Thyroid gland (tissue), 4 donors: ENCODE measurements at regions not wholly inside any gene's neighbourhood (a gene's known extent, or its start where the extent isn't known, plus 50 kb on each side); places are given as distances from the start of the nearest gene placed in this dataset.
"Not testable (repeated sequence)": the region's sequence is repeated elsewhere in the genome, so short reads cannot be mapped to it uniquely, and the experiment has no call there.

ENCODE experiments used
- DNase-seq, 2 donors: peaks; one replicate each; pipeline ENCODE4 v3.0.0-alpha.2; 2019
- H3K27ac ChIP-seq, 3 donors: fragments of 200-600 bp; sonication (generic); 1 replicate in 2 of 3; 2 replicates in 1 of 3; pipeline ENCODE4 v1.5.1; 2016 to 2019; ENCODE audit warnings: mild to moderate bottlenecking in 1 of 3, moderate library complexity in 1 of 3
- H3K27me3 ChIP-seq: fragments of 200-600 bp; sonication (generic); one replicate; pipeline ENCODE4 v1.5.1; 2019
- H3K36me3 ChIP-seq, 2 donors: fragments of 200-600 bp; sonication (generic); one replicate each; pipeline ENCODE4 v1.5.1; 2016 to 2019
- H3K4me1 ChIP-seq, 2 donors: fragments of 200-600 bp; sonication (generic); one replicate each; pipeline ENCODE4 v1.5.1; 2017 to 2019
- H3K4me3 ChIP-seq, 3 donors: fragments of 200-600 bp; sonication (generic); replicated peaks in 1 of 3; 1 replicate in 2 of 3; 2 replicates in 1 of 3; pipeline ENCODE4 v1.5.1; 2016; ENCODE audit warnings: mild to moderate bottlenecking in 1 of 3
- H3K9me3 ChIP-seq: fragments of 200-600 bp; sonication (generic); one replicate; pipeline ENCODE4 v1.5.1; 2017
- POLR2A ChIP-seq, 2 donors: fragments of 450-650 bp; IDR thresholded peaks; one replicate each; pipeline ENCODE4 v1.6.1; 2017; ENCODE audit warnings: antibody characterized with exemption in 2 of 2, mild to moderate bottlenecking in 2 of 2, moderate library complexity in 1 of 2
- WGBS, 2 donors: methylation state at CpG; one replicate each; pipeline ENCODE4 v1.1.5; 2017; 5-methylcytosine and 5-hydroxymethylcytosine counted together
- intact Hi-C: fragments of 100-400 bp; cut with DNase I; formaldehyde crosslinking; loops from one replicate; pipeline ENCODE4 v1.15.1; 2023
- TF ChIP-seq, protein P1 (sequence below), 6 experiments: fragments of 200-600 bp in 3 of 6; fragments of 450-650 bp in 3 of 6; sonication (generic) in 3 of 6; IDR thresholded peaks; one replicate each; pipeline ENCODE4 v1.5.1; 2016 to 2019; ENCODE audit warnings: antibody characterized with exemption in 6 of 6, mild to moderate bottlenecking in 2 of 6, inconsistent platforms in 1 of 6, moderate library complexity in 1 of 6

DNA sequence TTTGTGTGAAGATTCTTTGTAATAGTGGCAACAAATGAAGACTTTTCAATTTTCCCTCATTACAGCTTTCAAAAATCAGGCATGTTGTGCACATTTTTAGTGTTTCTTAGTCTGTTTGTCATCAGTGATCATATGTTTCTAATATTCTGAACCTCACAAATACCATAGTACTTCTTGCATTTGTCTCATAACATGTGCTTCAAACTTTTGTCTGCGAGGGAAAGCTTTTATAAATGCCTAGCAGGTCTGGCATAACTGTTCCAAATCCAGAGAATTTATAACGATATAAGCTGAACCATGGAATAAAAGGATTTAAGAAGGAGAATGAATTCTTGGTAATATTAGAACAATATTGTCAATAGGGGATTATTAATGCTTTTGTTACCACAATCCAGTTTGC is 670.2 kb downstream of the RFPL4B start:
- no peak for TF ChIP-seq POLR2A (IDR thresholded peaks at IDR 0.05)
- TF ChIP-seq, protein P1, sequence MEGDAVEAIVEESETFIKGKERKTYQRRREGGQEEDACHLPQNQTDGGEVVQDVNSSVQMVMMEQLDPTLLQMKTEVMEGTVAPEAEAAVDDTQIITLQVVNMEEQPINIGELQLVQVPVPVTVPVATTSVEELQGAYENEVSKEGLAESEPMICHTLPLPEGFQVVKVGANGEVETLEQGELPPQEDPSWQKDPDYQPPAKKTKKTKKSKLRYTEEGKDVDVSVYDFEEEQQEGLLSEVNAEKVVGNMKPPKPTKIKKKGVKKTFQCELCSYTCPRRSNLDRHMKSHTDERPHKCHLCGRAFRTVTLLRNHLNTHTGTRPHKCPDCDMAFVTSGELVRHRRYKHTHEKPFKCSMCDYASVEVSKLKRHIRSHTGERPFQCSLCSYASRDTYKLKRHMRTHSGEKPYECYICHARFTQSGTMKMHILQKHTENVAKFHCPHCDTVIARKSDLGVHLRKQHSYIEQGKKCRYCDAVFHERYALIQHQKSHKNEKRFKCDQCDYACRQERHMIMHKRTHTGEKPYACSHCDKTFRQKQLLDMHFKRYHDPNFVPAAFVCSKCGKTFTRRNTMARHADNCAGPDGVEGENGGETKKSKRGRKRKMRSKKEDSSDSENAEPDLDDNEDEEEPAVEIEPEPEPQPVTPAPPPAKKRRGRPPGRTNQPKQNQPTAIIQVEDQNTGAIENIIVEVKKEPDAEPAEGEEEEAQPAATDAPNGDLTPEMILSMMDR (IDR thresholded peaks at IDR 0.05) = no peak
- intact Hi-C loops = no loop called here
- Histone ChIP-seq H3K27ac (no peak overlapping the region), H3K9me3 (no peaks in the 10 kb centered on the region), H3K36me3 (no peaks in the 10 kb centered on the region), H3K4me1 (peaks cover 0 to 4% of the 10 kb centered on the region in 2 donors), H3K4me3 (no peak overlapping the region), H3K27me3 (no peaks in the 10 kb centered on the region)
- no peak for DNase-seq
- 93 to 97% methylated on average over 2 of the region's 2 CpGs for WGBS, 2 donors

DNA sequence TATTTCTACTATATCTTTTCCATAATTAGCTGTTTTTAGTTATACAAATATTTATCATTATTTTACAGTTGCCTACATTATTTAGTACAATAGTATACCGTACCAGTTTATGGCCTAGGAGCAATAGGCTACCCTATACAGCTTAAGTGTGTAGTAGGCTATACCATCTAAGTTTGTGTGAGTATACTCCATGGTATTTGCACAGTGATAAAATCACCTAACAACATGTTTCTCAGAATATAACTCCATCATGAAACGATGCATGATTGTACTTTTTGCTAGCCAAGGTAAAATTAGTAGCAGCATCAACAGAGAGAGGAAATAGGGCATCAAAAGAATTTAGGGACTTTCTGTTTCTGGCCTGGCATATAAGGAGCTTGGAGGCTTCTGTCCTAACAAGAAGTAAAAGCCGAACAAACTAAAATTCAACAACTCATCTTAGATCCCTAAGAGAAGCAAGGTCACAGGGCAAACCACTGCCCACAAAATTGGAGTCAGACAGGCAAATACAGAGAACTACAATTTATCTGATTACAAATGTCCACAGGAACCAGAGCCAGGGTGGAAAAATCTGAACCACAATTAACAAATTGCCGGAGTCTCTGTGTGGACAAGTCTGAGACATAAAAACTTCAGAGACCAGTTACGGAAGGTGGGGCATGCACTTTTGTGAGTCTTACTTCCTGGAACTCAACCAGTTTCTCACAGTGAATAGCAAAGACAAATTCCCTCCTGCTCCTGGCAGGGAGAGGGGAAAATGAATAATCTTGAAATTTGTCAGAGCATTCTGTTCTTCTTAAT is 671.4 kb downstream of the RFPL4B start:
- TF ChIP-seq POLR2A (IDR thresholded peaks at IDR 0.05) = no peak
- TF ChIP-seq, protein P1 (IDR thresholded peaks at IDR 0.05) = no peak
- Histone ChIP-seq H3K4me1 (peaks cover 0 to 4% of the 10 kb centered on the region in 2 donors), H3K27me3 (no peaks in the 10 kb centered on the region), H3K9me3 (no peaks in the 10 kb centered on the region), H3K4me3 (no peak overlapping the region), H3K27ac (peak overlapping the region in 2 of 3 donors; percentile 8 to 34), H3K36me3 (no peaks in the 10 kb centered on the region)
- 58 to 67% methylated on average over 5 of the region's 5 CpGs for WGBS, 2 donors
- DNase-seq = peak; percentile 3 to 6
- intact Hi-C loops = no loop called here

DNA sequence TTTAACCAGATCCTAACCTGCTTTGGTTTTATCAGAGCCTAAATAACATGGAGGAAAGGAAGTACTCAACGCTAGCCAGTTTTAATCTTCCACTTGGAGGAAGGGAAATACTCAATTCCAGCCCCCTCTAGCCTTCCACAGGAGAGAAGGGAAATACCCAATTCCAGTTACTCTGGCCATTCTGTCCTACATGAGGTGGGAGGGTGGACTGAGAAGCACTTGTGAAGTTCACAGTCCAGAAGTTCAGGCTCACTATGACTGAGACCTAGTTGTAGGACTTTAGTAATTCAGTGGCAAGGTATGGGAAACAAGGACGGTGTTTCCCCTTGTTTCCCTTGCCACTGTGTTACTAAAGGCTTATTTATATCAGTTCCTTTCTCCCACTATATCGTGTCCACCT is 672.0 kb downstream of the RFPL4B start:
- Histone ChIP-seq H3K27ac (peak overlapping the region in 2 of 3 donors; percentile 8 to 34), H3K9me3 (no peaks in the 10 kb centered on the region), H3K4me1 (peaks cover 0 to 4% of the 10 kb centered on the region in 2 donors), H3K36me3 (no peaks in the 10 kb centered on the region), H3K4me3 (no peak overlapping the region), H3K27me3 (no peaks in the 10 kb centered on the region)
- intact Hi-C loops = no loop called here
- TF ChIP-seq POLR2A (IDR thresholded peaks at IDR 0.05) = no peak
- TF ChIP-seq, protein P1 (IDR thresholded peaks at IDR 0.05) = no peak
- WGBS, 2 donors = 81 to 88% methylated on average over 3 of the region's 3 CpGs
- no peak for DNase-seq

DNA sequence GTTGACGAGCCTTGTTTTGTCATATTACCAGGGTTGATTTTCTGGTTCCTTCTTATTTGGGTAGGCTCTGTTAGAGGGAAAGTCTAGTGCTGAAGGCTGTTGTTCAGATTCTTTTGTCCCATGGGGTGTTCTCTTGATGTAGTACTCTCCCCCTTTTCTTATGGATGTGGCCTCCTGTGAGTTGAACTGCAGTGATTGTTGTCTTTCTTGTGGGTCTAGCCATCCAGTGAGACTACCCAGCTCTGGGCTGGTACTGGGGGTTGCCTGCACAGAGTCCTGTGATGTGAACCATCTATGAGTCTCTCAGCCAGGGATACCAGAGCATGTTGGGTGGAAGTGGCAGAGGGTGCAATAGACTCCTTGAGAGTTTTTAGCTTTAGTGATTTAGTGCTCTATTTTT is 680.6 kb downstream of the RFPL4B start:
- H3K27ac ChIP-seq = no peak overlapping the region
- intact Hi-C loops = no loop called here
- H3K4me3 ChIP-seq = no peak overlapping the region
- no peaks in the 10 kb centered on the region for H3K9me3 ChIP-seq
- no peaks in the 10 kb centered on the region for H3K4me1 ChIP-seq
- no peaks in the 10 kb centered on the region for H3K36me3 ChIP-seq
- WGBS, 2 donors = 95 to 97% methylated on average over 1 of the region's 1 CpG
- TF ChIP-seq, protein P1 (IDR thresholded peaks at IDR 0.05) = no peak
- TF ChIP-seq POLR2A (IDR thresholded peaks at IDR 0.05) = no peak
- no peak for DNase-seq
- no peaks in the 10 kb centered on the region for H3K27me3 ChIP-seq

DNA sequence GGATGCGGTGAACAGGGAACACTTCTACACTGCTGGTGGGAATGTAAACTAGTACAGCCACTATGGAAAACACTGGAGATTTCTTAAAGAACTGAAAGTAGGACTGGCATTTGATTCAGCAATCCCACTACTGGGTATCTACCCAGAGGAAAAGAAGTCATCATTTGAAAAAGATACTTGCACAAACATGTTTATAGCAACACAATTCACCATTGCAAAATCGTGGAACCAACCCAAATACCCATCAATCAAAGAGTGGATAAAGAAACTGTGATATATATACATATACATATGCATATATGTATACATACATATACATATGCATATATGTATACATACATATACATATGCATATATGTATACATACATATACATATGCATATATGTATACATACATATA is 682.0 kb downstream of the RFPL4B start:
- H3K4me1 ChIP-seq, H3K9me3 ChIP-seq, H3K27ac ChIP-seq, H3K4me3 ChIP-seq, intact Hi-C loops, DNase-seq, H3K27me3 ChIP-seq, H3K36me3 ChIP-seq: not testable (repeated sequence)
- 86 to 96% methylated on average over 2 of the region's 2 CpGs for WGBS, 2 donors
